Activated CD8-positive, alpha-beta T cell treated with anti-CD3 and anti-CD28 coated beads for 36 hours (primary cell): ENCODE measurements at regions not wholly inside any gene's neighbourhood (a gene's known extent, or its start where the extent isn't known, plus 50 kb on each side); places are given as distances from the start of the nearest gene placed in this dataset.

Experiments used
- ATAC-seq: fragments of 200-7000 bp; cut with Tn5 transposase; one replicate; pipeline ENCODE4 v1.10.0; 2021; ENCODE audit warnings: mild to moderate bottlenecking, moderate library complexity
- CTCF ChIA-PET: fragments of 350-600 bp; sonication (Branson Sonifier 250); formaldehyde crosslinking; loops from one replicate; lab custom pipeline; 2021; ENCODE audit warnings: antibody characterized with exemption; lab: Charles Lee
- POLR2A ChIA-PET: fragments of 350-600 bp; sonication (Branson Sonifier 250); formaldehyde crosslinking; loops from one replicate; lab custom pipeline; 2021; ENCODE audit warnings: antibody characterized with exemption; lab: Charles Lee
- DNase-seq: peaks from one replicate; pipeline ENCODE4 v3.0.0-alpha.2; 2020
- H3K27ac Mint-ChIP-seq: one replicate; pipeline ENCODE4 v1.8.0; 2021; ENCODE audit warnings: mild to moderate bottlenecking, mixed read lengths
- H3K27me3 Mint-ChIP-seq: one replicate; pipeline ENCODE4 v1.8.0; 2021; ENCODE audit warnings: mixed read lengths
- H3K36me3 Mint-ChIP-seq: one replicate; pipeline ENCODE4 v1.8.0; 2021; ENCODE audit warnings: low read depth, mixed read lengths
- H3K4me1 Mint-ChIP-seq: one replicate; pipeline ENCODE4 v1.8.0; 2021; ENCODE audit warnings: low read depth, mixed read lengths
- H3K4me3 Mint-ChIP-seq: one replicate; pipeline ENCODE4 v1.8.0; 2021; ENCODE audit warnings: mild to moderate bottlenecking, moderate library complexity, mixed read lengths
- H3K9me3 Mint-ChIP-seq: one replicate; pipeline ENCODE4 v1.8.0; 2021; ENCODE audit warnings: mixed read lengths
- CTCF ChIP-seq: fragments of 200-600 bp; IDR thresholded peaks from one replicate; pipeline ENCODE4 v1.8.0; 2022; ENCODE audit warnings: antibody characterized with exemption, mild to moderate bottlenecking
- intact Hi-C: fragments of 100-400 bp; cut with micrococcal nuclease; formaldehyde crosslinking; loops from one replicate; pipeline ENCODE4 v1.10.0; 2022

GRCh38 chr18:72197591-72197990 lies 346.6 kb downstream of the CBLN2 start:
- no peak for DNase-seq
- no peak for ATAC-seq
- POLR2A ChIA-PET = no interaction called here
- no peak for TF ChIP-seq CTCF
- no peaks in the 10 kb centered on the region for H3K27me3 Mint-ChIP-seq
- no peaks in the 10 kb centered on the region for H3K4me1 Mint-ChIP-seq
- no peaks in the 10 kb centered on the region for H3K36me3 Mint-ChIP-seq
- H3K27ac Mint-ChIP-seq = no peak overlapping the region
- CTCF ChIA-PET = no interaction called here
- H3K4me3 Mint-ChIP-seq = no peak overlapping the region
- peaks cover 2% of the 10 kb centered on the region for H3K9me3 Mint-ChIP-seq
- intact Hi-C loops = no loop called here

GRCh38 chr18:72194072-72194471 lies 350.1 kb downstream of the CBLN2 start:
- DNase-seq (no peak), ATAC-seq (no peak)
- ChIA-PET CTCF (no interaction called here), POLR2A (no interaction called here)
- no peak overlapping the region for H3K4me3 Mint-ChIP-seq
- H3K27me3 Mint-ChIP-seq = no peaks in the 10 kb centered on the region
- intact Hi-C loops = no loop called here
- peaks cover 4% of the 10 kb centered on the region for H3K9me3 Mint-ChIP-seq
- H3K36me3 Mint-ChIP-seq = no peaks in the 10 kb centered on the region
- H3K4me1 Mint-ChIP-seq = no peaks in the 10 kb centered on the region
- no peak for TF ChIP-seq CTCF
- no peak overlapping the region for H3K27ac Mint-ChIP-seq

- Mint-ChIP-seq H3K4me1 (no peaks in the 10 kb centered on the region), H3K27ac (no peak overlapping the region), H3K4me3 (no peak overlapping the region), H3K27me3 (no peaks in the 10 kb centered on the region), H3K36me3 (no peaks in the 10 kb centered on the region), H3K9me3 (peaks cover 4% of the 10 kb centered on the region)
- POLR2A ChIA-PET = no interaction called here
- intact Hi-C loops = no loop called here
- no peak for DNase-seq
- TF ChIP-seq CTCF = no peak
- CTCF ChIA-PET = no interaction called here
- ATAC-seq = no peak
These were observed 356.2 kb downstream of the CBLN2 start for GRCh38 chr18:72187956-72188355.

- no peaks in the 10 kb centered on the region for H3K36me3 Mint-ChIP-seq
- no peak overlapping the region for H3K27ac Mint-ChIP-seq
- DNase-seq = peak; percentile 51
- H3K9me3 Mint-ChIP-seq = peaks cover 6% of the 10 kb centered on the region
- peak; percentile 95 for ATAC-seq
- H3K27me3 Mint-ChIP-seq = no peaks in the 10 kb centered on the region
- ChIA-PET POLR2A (no interaction called here), CTCF (no interaction called here)
- intact Hi-C loops = no loop called here
- peaks cover 10% of the 10 kb centered on the region for H3K4me1 Mint-ChIP-seq
- TF ChIP-seq CTCF = no peak
- H3K4me3 Mint-ChIP-seq = no peak overlapping the region
These were observed 362.8 kb downstream of the CBLN2 start for GRCh38 chr18:72181241-72181764.

- no peak for ATAC-seq
- H3K9me3 Mint-ChIP-seq = peaks cover 9% of the 10 kb centered on the region
- CTCF ChIA-PET = no interaction called here
- no peak overlapping the region for H3K4me3 Mint-ChIP-seq
- H3K27ac Mint-ChIP-seq = no peak overlapping the region
- intact Hi-C loops = no loop called here
- H3K4me1 Mint-ChIP-seq = peaks cover 10% of the 10 kb centered on the region
- H3K36me3 Mint-ChIP-seq = no peaks in the 10 kb centered on the region
- DNase-seq = no peak
- no peaks in the 10 kb centered on the region for H3K27me3 Mint-ChIP-seq
- POLR2A ChIA-PET = no interaction called here
- no peak for TF ChIP-seq CTCF
These were observed 363.5 kb downstream of the CBLN2 start for GRCh38 chr18:72180689-72181088.
